Right renal pelvis (tissue), 4 donors: ENCODE measurements at regions not wholly inside any gene's neighbourhood (a gene's known extent, or its start where the extent isn't known, plus 50 kb on each side); places are given as distances from the start of the nearest gene placed in this dataset.

Experiments
- DNase-seq, 4 donors: peaks; one replicate each; pipeline ENCODE4 v3.0.0-alpha.2; 2013; ENCODE audit warnings: low read depth in 4 of 4, low spot score in 3 of 4, missing footprints in 1 of 4

- DNase-seq = no peak
Observed at GRCh38 chr1:106879538-106879937, 176.9 kb upstream of the PRMT6 start.

GRCh38 chr1:106880226-106880625 lies 176.2 kb upstream of the PRMT6 start:
- no peak for DNase-seq

- DNase-seq = no peak
Observed at GRCh38 chr1:106883208-106883607, 173.3 kb upstream of the PRMT6 start.

DNA sequence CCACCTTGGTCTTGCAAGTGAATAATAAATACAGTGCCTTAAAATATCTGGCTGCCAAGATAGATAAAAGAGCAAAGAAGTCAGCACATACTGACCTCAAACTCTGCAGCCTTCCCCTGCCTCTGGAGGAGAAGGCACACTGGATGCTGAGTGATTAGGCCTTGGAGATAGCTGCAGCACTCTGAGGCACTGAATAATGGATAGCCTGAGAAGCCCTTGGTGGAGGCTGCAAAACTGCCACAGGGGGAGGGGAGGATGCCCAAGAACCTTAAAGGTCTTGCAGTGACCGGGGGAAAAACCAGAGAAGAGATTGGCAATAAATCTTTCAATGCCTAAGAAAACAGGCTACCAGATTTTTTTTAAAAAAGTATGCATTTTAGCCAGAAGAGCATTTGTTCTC lies 167.4 kb upstream of the PRMT6 start:
- DNase-seq = no peak

DNA sequence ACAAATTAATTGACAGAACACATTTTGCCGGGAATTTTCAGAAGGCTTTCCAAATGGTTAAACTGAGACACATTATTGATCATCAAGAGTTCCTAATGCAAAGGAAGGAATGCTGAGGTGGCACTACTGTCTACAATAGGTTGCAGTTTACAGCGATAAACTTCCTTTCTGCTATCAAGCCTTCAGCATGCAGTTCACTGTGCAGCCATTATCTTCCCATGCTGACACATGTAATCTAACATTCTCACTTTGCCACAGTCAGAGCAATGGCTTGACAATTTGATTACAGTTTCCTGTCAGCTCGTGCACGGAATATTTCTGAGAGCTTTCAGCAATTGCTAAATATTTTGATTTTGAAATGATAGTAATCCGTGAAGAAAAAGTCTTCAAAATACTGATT lies 166.9 kb upstream of the PRMT6 start:
- no peak for DNase-seq

GRCh38 chr1:106897976-106898375 lies 158.5 kb upstream of the PRMT6 start:
- DNase-seq = no peak

GRCh38 chr1:106899644-106900043 lies 156.8 kb upstream of the PRMT6 start:
- DNase-seq = no peak

- no peak for DNase-seq
Observed at GRCh38 chr1:106907795-106908194, 148.7 kb upstream of the PRMT6 start.

GRCh38 chr1:106908689-106909088 lies 147.8 kb upstream of the PRMT6 start:
- DNase-seq = no peak

DNA sequence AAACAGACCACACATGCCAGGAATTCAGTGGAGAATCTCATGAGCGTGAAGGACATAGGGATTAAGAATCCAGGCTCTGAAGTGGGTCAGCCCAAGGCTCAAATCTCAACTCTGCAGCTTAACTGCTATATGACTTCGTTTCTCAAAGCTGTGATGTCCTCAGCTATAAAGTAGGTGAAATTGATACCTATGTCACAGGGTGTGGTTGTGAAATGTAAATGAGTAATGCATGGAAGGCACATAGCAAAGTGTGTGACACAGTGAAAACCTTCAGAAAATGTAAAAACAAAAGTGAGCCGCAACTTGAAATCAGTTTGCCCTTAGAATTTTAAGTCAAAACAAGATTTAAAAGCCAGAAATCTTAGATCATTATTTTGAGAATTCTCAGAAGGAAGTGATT lies 145.7 kb upstream of the PRMT6 start:
- no peak for DNase-seq

- no peak for DNase-seq
Observed at GRCh38 chr1:106912131-106912530, 144.3 kb upstream of the PRMT6 start.

- no peak for DNase-seq
Observed at GRCh38 chr1:106921186-106921585, 135.3 kb upstream of the PRMT6 start.

- peak in 2 of 4 donors; percentile 12 to 18 for DNase-seq
Observed at GRCh38 chr1:106924360-106924759, 132.1 kb upstream of the PRMT6 start.

- DNase-seq = no peak
Observed at GRCh38 chr1:106925750-106926149, 130.7 kb upstream of the PRMT6 start.

GRCh38 chr1:106926803-106927582 lies 129.5 kb upstream of the PRMT6 start:
- no peak for DNase-seq

- DNase-seq = no peak
Observed at GRCh38 chr1:106937104-106937503, 119.4 kb upstream of the PRMT6 start.

GRCh38 chr1:106944721-106945120 lies 111.8 kb upstream of the PRMT6 start:
- peak in 1 of 4 donors; percentile 1 for DNase-seq

DNA sequence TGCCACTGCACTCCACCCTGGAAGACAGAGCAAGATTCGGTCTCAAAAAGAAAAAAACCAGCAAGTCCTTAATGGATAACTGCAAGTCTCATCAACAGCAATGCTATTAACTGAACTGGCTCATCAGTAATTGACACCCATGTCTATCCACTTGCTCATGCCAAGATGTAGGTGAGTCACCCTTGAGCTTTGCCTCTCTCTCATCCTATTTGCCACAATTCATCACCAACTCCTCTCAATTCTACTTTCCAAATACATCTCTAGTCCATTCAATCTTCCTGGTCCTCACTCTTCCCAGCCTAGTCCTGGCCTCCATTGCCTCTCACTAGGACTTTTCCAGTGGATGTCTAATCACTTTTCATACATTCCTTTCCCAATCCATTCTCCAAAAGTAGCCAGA lies 103.7 kb upstream of the PRMT6 start:
- no peak for DNase-seq

GRCh38 chr1:106954661-106955229 lies 101.7 kb upstream of the PRMT6 start:
- no peak for DNase-seq

DNA sequence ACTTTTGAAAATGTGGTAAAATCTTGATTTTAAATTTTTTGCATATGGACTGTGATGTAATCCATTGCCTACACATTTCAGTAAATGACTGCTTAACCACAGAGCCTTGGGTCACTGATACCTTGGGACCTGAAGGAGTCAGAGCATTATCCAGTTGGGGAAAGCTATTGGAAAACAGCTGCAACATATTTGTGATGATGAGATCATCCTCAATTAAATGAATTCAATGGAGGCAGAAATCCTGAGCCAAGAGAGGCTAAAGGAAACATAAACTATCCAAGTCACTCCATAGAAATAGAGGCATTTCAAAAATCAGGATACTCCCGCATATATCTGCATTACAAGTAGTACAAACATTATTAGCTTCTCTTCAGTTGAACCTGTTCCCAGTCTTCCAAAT lies 99.8 kb upstream of the PRMT6 start:
- DNase-seq = no peak

GRCh38 chr1:106957795-106958194 lies 98.7 kb upstream of the PRMT6 start:
- DNase-seq = no peak

DNA sequence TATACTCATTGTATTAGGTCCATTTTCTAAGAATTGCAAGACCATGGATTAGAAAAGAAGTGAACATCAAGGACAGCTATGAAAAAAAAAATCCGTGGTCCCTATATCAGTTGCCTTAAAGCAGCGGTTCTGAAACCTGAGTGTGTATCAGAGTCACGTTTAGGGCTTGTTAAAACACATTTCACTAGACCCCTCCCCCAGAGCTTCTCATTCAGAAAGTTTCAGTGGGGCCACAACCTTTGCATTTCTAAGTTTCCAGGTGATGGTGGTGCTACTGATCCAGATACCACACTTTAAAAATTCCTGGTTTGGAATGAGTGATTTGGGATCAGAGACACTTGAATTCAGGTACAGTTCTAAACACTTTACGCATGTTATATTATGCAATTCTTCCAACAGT lies 96.1 kb upstream of the PRMT6 start:
- no peak for DNase-seq

DNA sequence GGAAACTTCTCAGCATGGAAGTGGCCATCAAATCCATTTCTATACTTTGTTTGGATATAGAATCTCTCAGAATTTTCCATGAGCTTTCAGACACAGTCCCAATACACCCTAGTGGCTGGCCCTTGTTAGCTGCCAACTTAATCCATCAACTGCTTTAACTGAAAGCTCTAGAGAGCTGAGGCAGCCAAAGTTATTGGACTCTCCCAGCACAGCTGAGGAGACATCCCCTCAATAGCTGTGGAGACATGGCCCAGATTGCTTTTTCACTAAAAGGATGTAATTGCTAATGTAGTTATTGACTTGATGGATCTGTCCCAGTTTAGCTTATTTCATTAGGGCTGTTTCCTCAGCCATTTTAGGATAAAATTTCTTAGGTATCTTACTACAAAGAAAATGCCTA lies 94.8 kb upstream of the PRMT6 start:
- DNase-seq = no peak
